ENCODE measurements at regions not wholly inside any gene's neighbourhood (a gene's known extent, or its start where the extent isn't known, plus 50 kb on each side); places are given as distances from the start of the nearest gene placed in this dataset.

DNA sequence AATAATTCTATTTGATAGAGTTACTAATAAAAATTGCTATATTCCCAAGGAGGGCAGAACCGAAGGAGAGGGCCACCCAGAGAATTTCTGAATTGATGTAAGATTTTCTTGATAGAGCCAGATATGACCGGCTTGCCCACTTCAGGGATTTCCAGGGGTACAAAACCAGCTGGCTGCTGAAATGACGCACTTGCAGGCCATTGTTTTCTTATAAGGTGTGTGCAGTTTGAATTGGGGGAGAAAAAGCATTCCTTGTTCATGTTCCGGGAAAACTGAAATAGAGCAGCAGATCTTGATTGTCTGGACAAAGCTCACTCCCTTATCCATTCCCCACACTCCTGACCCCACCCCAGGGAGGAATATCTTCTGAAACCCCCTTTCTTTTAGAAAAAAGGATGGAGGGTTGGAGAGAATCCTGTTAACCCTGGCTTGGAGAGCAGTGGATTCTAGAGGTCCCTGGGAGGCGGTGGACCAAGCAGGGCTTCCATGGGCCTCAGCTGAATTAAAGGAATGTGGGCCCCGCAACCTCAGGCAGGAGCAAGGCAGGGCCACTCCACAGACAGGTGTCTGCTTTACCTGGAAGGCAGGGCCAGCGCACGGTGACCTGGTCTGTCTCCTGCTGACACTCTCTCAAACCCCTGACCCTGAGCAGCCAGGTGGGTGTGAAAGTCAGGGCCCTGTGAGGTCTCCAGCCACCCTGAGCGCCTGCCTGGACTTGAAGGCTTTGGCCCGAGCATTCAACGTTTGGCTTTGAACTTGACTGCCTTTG, 96.4 kb downstream of the TMEM170B start:
- DNase-seq (ENCODE audit: low spot score), result no peak
- ChIA-PET CTCF (interaction anchor here (0.6 kb wide), 1 partner anchor 1996 kb away, joined by 3 read pairs; no protein-coding TSS in a partner anchor), POLR2A (ENCODE audit: low non-redundant PET) (no interaction called here)
- TF ChIP-seq, protein P1, sequence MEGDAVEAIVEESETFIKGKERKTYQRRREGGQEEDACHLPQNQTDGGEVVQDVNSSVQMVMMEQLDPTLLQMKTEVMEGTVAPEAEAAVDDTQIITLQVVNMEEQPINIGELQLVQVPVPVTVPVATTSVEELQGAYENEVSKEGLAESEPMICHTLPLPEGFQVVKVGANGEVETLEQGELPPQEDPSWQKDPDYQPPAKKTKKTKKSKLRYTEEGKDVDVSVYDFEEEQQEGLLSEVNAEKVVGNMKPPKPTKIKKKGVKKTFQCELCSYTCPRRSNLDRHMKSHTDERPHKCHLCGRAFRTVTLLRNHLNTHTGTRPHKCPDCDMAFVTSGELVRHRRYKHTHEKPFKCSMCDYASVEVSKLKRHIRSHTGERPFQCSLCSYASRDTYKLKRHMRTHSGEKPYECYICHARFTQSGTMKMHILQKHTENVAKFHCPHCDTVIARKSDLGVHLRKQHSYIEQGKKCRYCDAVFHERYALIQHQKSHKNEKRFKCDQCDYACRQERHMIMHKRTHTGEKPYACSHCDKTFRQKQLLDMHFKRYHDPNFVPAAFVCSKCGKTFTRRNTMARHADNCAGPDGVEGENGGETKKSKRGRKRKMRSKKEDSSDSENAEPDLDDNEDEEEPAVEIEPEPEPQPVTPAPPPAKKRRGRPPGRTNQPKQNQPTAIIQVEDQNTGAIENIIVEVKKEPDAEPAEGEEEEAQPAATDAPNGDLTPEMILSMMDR (conservative IDR thresholded peaks at IDR 0.05; ENCODE audit: low read depth), result no peak
- H3K27ac ChIP-seq, result no peak overlapping the region

DNA sequence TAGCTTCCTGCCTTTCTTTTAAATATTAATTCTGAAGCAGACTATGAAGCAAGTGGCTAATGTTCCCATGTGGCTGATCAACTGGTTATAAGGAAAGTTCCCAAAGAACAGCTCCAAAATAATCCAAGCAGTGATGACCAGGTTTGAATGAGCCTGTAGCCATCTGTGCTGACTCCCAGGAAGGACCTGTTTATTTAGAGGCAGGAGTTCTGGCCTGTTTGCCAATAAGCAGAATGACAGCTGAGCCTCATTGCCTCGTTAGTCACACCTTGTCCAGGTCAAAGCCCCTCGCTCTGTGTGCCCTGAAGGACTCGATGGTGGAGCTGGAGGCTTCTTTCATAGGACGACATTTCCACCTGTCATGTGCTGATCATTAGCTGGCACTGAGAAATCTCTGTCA, 97.4 kb downstream of the TMEM170B start:
- ChIA-PET CTCF (no interaction called here), POLR2A (ENCODE audit: low non-redundant PET) (no interaction called here)
- H3K27ac ChIP-seq, result no peak overlapping the region
- TF ChIP-seq, protein P1 (conservative IDR thresholded peaks at IDR 0.05; ENCODE audit: low read depth), result no peak
- no peak for DNase-seq (ENCODE audit: low spot score)

DNA sequence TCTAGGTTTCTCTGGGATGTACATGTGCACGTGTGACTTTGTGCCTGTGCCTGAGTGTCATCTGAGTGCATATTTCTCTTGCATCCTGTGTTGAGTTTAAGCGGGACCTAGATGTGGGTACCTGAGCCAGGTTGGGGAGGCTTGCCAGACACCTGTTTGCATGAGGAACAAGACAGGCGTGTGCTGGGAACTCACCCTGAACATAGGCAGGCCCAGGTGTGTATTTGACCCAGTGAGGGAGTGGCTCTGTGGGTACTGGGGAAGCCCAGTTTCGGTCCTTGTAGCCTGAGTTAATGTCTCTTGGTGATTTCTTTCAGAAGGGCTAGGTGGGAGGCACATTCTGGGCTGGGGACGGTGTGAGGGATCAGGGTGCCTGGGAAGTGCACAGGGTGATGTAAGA, 98.6 kb downstream of the TMEM170B start:
- DNase-seq (ENCODE audit: low spot score), result no peak
- POLR2A ChIA-PET (ENCODE audit: low non-redundant PET), result no interaction called here
- H3K27ac ChIP-seq, result no peak overlapping the region
- CTCF ChIA-PET, result no interaction called here
- TF ChIP-seq, protein P1 (conservative IDR thresholded peaks at IDR 0.05; ENCODE audit: low read depth), result no peak

GRCh38 chr6:11637266-11637665, 99.7 kb downstream of the TMEM170B start:
- no peak for DNase-seq (ENCODE audit: low spot score)
- TF ChIP-seq, protein P1 (conservative IDR thresholded peaks at IDR 0.05; ENCODE audit: low read depth), result no peak
- ChIA-PET POLR2A (ENCODE audit: low non-redundant PET) (no interaction called here), CTCF (no interaction called here)
- H3K27ac ChIP-seq, result no peak overlapping the region

GRCh38 chr6:11639376-11640235, 102.1 kb downstream of the TMEM170B start:
- ChIA-PET CTCF (interaction anchor here (1.3 kb wide), 1 partner anchor 594 kb away, joined by 4 read pairs; no protein-coding TSS in a partner anchor), POLR2A (ENCODE audit: low non-redundant PET) (no interaction called here)
- no peak overlapping the region for H3K27ac ChIP-seq
- no peak for DNase-seq (ENCODE audit: low spot score)
- TF ChIP-seq, protein P1 (conservative IDR thresholded peaks at IDR 0.05; ENCODE audit: low read depth), result no peak

DNA sequence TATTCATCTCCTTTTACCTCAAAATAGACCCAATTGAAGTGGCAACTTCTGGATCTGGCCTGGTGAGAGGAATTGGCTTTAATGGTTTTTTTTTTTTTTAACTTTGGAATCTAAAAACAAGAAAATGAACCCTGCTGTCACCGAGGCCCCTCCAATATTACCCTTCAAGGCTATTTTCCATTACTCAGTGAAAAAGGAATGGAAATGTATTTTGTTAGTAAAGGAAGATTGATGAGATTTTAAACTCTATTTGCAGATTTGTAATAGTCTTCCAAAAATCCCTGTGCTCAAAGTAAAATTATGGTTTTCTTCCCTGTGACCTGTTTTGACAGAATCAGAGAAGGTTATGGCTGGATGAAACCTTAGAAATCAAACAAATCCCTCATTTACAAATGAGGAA, 102.9 kb downstream of the TMEM170B start:
- CTCF ChIA-PET, result interaction anchor here (1.3 kb wide), 1 partner anchor 593 kb away, joined by 4 read pairs; no protein-coding TSS in a partner anchor
- TF ChIP-seq, protein P1 (conservative IDR thresholded peaks at IDR 0.05; ENCODE audit: low read depth), result no peak
- no peak for DNase-seq (ENCODE audit: low spot score)
- POLR2A ChIA-PET (ENCODE audit: low non-redundant PET), result no interaction called here
- H3K27ac ChIP-seq, result no peak overlapping the region
